Naive thymus-derived CD4-positive, alpha-beta T cell (primary cell): ENCODE measurements at regions not wholly inside any gene's neighbourhood (a gene's known extent, or its start where the extent isn't known, plus 50 kb on each side); places are given as distances from the start of the nearest gene placed in this dataset.

Experiments used
- ATAC-seq: fragments of 150-1000 bp; cut with Tn5 transposase; 2 replicates; pipeline ENCODE4 v1.10.0; 2021; ENCODE audit warnings: mild to moderate bottlenecking, moderate library complexity
- CTCF ChIA-PET: fragments of 350-600 bp; sonication (Branson Sonifier 250); formaldehyde crosslinking; loops from one replicate; lab custom pipeline; 2021; ENCODE audit warnings: antibody characterized with exemption; lab: Charles Lee
- POLR2A ChIA-PET: fragments of 350-600 bp; sonication (Branson Sonifier 250); formaldehyde crosslinking; loops from one replicate; lab custom pipeline; 2021; ENCODE audit warnings: antibody characterized with exemption, inconsistent platforms; lab: Charles Lee
- DNase-seq, 9 donors: peaks; one replicate each; pipeline versions ENCODE4 v3.0.0 to v3.0.0-alpha.2; 2020 to 2022; ENCODE audit warnings: mixed read lengths in 1 of 9
- H3K27ac ChIP-seq: one replicate; pipeline ENCODE4 v1.7.0; 2013; ENCODE audit warnings: mild to moderate bottlenecking, low read depth, low read length, moderate library complexity
- H3K27me3 ChIP-seq, 2 donors: one replicate each; pipeline ENCODE4 v1.7.0; 2013; ENCODE audit warnings: low read length in 2 of 2, mild to moderate bottlenecking in 2 of 2, moderate library complexity in 2 of 2; ENCODE audit not compliant: control insufficient read depth in 2 of 2, insufficient read depth in 2 of 2
- H3K36me3 ChIP-seq, 3 experiments: 1 replicate in 2 of 3; 2 replicates in 1 of 3; pipeline ENCODE4 v1.7.0; 2013; ENCODE audit warnings: low read length in 3 of 3, mild to moderate bottlenecking in 3 of 3, moderate library complexity in 1 of 3; ENCODE audit not compliant: insufficient read depth in 3 of 3, control insufficient read depth in 2 of 3
- H3K4me1 ChIP-seq, 2 donors: one replicate each; pipeline ENCODE4 v1.7.0; 2013; ENCODE audit warnings: low read length in 2 of 2, mild to moderate bottlenecking in 2 of 2, moderate library complexity in 1 of 2; ENCODE audit not compliant: control insufficient read depth in 2 of 2, insufficient read depth in 2 of 2
- H3K4me3 ChIP-seq: 2 replicates; pipeline ENCODE4 v1.7.0; 2013; ENCODE audit warnings: mild to moderate bottlenecking, low read length
- H3K9me3 ChIP-seq, 3 experiments: 1 replicate in 2 of 3; 2 replicates in 1 of 3; pipeline ENCODE4 v1.7.0; 2013; ENCODE audit warnings: low read length in 3 of 3; ENCODE audit not compliant: control insufficient read depth in 2 of 3
- H3K27ac Mint-ChIP-seq, 9 donors: one replicate each; pipeline ENCODE4 v1.8.0; 2020 to 2022; ENCODE audit warnings: mixed read lengths in 9 of 9, mild to moderate bottlenecking in 8 of 9, moderate library complexity in 5 of 9, inconsistent platforms in 2 of 9
- H3K27me3 Mint-ChIP-seq, 5 donors: one replicate each; pipeline ENCODE4 v1.8.0; 2021 to 2022; ENCODE audit warnings: mixed read lengths in 5 of 5, mild to moderate bottlenecking in 1 of 5
- H3K36me3 Mint-ChIP-seq, 5 donors: one replicate each; pipeline ENCODE4 v1.8.0; 2020 to 2022; ENCODE audit warnings: mixed read lengths in 5 of 5, mild to moderate bottlenecking in 3 of 5, inconsistent platforms in 1 of 5
- H3K4me1 Mint-ChIP-seq, 7 donors: one replicate each; pipeline ENCODE4 v1.8.0; 2020 to 2022; ENCODE audit warnings: mixed read lengths in 7 of 7, mild to moderate bottlenecking in 3 of 7, inconsistent platforms in 1 of 7
- H3K4me3 Mint-ChIP-seq, 10 donors: one replicate each; pipeline ENCODE4 v1.8.0; 2020 to 2022; ENCODE audit warnings: mild to moderate bottlenecking in 10 of 10, mixed read lengths in 10 of 10, moderate library complexity in 6 of 10, inconsistent platforms in 2 of 10
- H3K9me3 Mint-ChIP-seq, 11 donors: one replicate each; pipeline ENCODE4 v1.8.0; 2020 to 2022; ENCODE audit warnings: mixed read lengths in 11 of 11, mild to moderate bottlenecking in 4 of 11, inconsistent platforms in 1 of 11, moderate library complexity in 1 of 11
- intact Hi-C, 2 donors: fragments of 100-400 bp; cut with micrococcal nuclease; formaldehyde crosslinking; loops; one replicate each; pipeline ENCODE4 v1.15.1; 2023

- ATAC-seq (no peak), DNase-seq (no peak)
- Histone ChIP-seq H3K27ac (no peak overlapping the region), H3K9me3 (no peaks in the 10 kb centered on the region), H3K4me3 (no peak overlapping the region), H3K36me3 (no peaks in the 10 kb centered on the region), H3K27me3 (no peaks in the 10 kb centered on the region), H3K4me1 (no peaks in the 10 kb centered on the region)
- H3K4me1 Mint-ChIP-seq, result no peaks in the 10 kb centered on the region
- peaks cover 0 to 3% (median 0%) of the 10 kb centered on the region in 5 donors for H3K27me3 Mint-ChIP-seq
- no peaks in the 10 kb centered on the region for H3K36me3 Mint-ChIP-seq
- H3K4me3 Mint-ChIP-seq, result no peak overlapping the region
- intact Hi-C loops, result no loop called here
- POLR2A ChIA-PET, result no interaction called here
- no peak overlapping the region for H3K27ac Mint-ChIP-seq
- CTCF ChIA-PET, result no interaction called here
- H3K9me3 Mint-ChIP-seq, result peaks cover 0 to 10% (median 5%) of the 10 kb centered on the region in 11 donors
These were observed 601.3 kb downstream of the IQCM start for GRCh38 chr4:149214301-149214700.

GRCh38 chr4:149211876-149212275, 603.8 kb downstream of the IQCM start:
- Mint-ChIP-seq H3K4me1 (no peaks in the 10 kb centered on the region), H3K36me3 (no peaks in the 10 kb centered on the region), H3K4me3 (no peak overlapping the region), H3K9me3 (peaks cover 0 to 4% (median 0%) of the 10 kb centered on the region in 11 donors), H3K27me3 (peaks cover 0 to 3% (median 0%) of the 10 kb centered on the region in 5 donors), H3K27ac (no peak overlapping the region)
- no peak for ATAC-seq
- Histone ChIP-seq H3K27ac (no peak overlapping the region), H3K27me3 (no peaks in the 10 kb centered on the region), H3K4me1 (no peaks in the 10 kb centered on the region), H3K9me3 (no peaks in the 10 kb centered on the region), H3K36me3 (no peaks in the 10 kb centered on the region), H3K4me3 (no peak overlapping the region)
- CTCF ChIA-PET, result no interaction called here
- POLR2A ChIA-PET, result no interaction called here
- intact Hi-C loops, result no loop called here
- DNase-seq, result no peak

DNA sequence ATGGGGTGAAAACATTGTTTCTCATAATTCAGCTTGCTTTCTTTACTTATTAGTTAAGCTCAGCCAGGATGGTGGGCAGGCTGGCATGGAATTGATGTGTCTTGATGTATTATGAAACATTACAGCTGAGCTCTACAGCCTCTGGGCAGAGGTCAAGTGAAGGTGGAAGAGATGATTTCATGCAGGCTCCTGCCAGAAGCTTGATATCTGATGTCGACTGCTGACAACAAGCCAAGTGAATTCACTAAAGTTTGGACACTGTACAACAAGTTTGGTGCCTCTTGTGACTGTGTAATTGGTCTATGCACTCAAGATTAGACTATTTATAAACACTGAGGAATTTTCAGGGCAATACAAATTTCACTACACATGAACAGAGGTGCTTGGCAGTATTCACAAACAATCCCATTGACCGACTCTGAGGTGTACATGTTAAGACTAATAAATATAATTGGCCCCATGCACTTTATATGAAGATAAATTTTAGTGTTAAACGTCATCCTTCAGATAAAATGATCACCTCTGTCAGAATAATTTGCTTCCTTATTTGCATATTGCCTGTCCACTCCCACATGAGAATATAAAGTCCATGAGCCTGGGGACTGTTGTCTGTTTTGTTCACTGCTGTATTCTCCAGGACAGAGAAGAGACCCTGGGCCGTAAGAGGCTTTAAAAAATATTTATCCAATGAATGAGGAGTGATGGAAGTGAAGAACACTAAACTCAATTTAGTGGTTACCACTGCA, 612.2 kb downstream of the IQCM start:
- H3K36me3 Mint-ChIP-seq, result no peaks in the 10 kb centered on the region
- Histone ChIP-seq H3K27ac (no peak overlapping the region), H3K9me3 (no peaks in the 10 kb centered on the region), H3K4me3 (no peak overlapping the region), H3K27me3 (no peaks in the 10 kb centered on the region), H3K36me3 (no peaks in the 10 kb centered on the region), H3K4me1 (no peaks in the 10 kb centered on the region)
- H3K9me3 Mint-ChIP-seq, result peaks cover 0 to 4% (median 0%) of the 10 kb centered on the region in 11 donors
- H3K27ac Mint-ChIP-seq, result no peak overlapping the region
- peaks cover 0 to 4% (median 0%) of the 10 kb centered on the region in 5 donors for H3K27me3 Mint-ChIP-seq
- H3K4me1 Mint-ChIP-seq, result peaks cover 0 to 2% (median 0%) of the 10 kb centered on the region in 7 donors
- ChIA-PET POLR2A (no interaction called here), CTCF (no interaction called here)
- no peak overlapping the region for H3K4me3 Mint-ChIP-seq
- DNase-seq (no peak), ATAC-seq (no peak)
- intact Hi-C loops, result no loop called here

DNA sequence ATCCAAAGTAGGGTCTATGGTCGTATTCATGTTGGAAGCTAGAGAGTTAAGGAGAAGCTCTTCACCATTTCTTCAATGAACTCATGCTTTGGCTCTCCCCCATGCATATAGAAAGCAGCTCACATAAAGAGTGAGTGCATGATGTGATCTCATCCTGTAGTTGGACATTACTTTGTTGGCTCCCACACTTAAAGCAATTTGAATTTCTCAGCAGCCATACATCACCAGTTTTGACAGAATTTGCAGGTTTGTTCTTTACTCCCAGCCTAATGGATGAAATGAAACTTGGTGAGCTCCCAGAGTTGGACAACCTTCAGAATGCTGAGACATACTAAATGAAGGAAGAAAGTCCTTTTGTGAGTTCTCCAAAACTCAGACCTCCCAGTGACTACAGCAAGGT, 613.5 kb downstream of the IQCM start:
- Mint-ChIP-seq H3K4me1 (peaks cover 0 to 2% (median 0%) of the 10 kb centered on the region in 7 donors), H3K27me3 (peaks cover 0 to 4% (median 0%) of the 10 kb centered on the region in 5 donors), H3K4me3 (no peak overlapping the region), H3K9me3 (peaks cover 0 to 4% (median 0%) of the 10 kb centered on the region in 11 donors), H3K27ac (no peak overlapping the region), H3K36me3 (no peaks in the 10 kb centered on the region)
- Histone ChIP-seq H3K27ac (no peak overlapping the region), H3K9me3 (no peaks in the 10 kb centered on the region), H3K4me1 (no peaks in the 10 kb centered on the region), H3K36me3 (no peaks in the 10 kb centered on the region), H3K27me3 (no peaks in the 10 kb centered on the region), H3K4me3 (no peak overlapping the region)
- no peak for DNase-seq
- ChIA-PET POLR2A (no interaction called here), CTCF (no interaction called here)
- intact Hi-C loops, result no loop called here
- ATAC-seq, result no peak

DNA sequence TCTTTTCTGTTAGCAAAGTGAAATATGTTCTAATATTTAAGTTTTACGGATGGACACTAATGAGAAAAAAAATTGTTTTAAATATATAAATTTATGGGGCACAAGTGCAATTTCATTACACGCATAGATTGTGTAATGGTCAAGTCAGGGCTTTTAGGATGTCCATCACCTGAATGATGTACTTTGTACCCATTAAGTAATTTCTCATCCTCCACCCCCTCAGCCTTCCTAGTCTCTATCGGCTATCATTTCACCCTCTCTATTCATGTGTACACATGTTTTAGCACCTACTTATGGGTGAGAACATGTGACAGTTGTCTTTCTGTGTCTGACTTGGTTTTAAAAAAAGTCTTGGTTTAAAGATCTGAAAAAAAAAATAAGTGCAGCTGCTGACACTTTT, 616.0 kb downstream of the IQCM start:
- H3K4me1 ChIP-seq, result no peaks in the 10 kb centered on the region
- H3K4me3 ChIP-seq, result no peak overlapping the region
- no peaks in the 10 kb centered on the region for H3K9me3 ChIP-seq
- DNase-seq (no peak), ATAC-seq (no peak)
- intact Hi-C loops, result no loop called here
- Mint-ChIP-seq H3K4me1 (no peaks in the 10 kb centered on the region), H3K27me3 (peaks cover 0 to 4% (median 0%) of the 10 kb centered on the region in 5 donors), H3K9me3 (peaks cover 0 to 3% (median 0%) of the 10 kb centered on the region in 11 donors), H3K27ac (no peak overlapping the region), H3K36me3 (no peaks in the 10 kb centered on the region), H3K4me3 (no peak overlapping the region)
- no peak overlapping the region for H3K27ac ChIP-seq
- H3K36me3 ChIP-seq, result no peaks in the 10 kb centered on the region
- POLR2A ChIA-PET, result no interaction called here
- no peaks in the 10 kb centered on the region for H3K27me3 ChIP-seq
- CTCF ChIA-PET, result no interaction called here

DNA sequence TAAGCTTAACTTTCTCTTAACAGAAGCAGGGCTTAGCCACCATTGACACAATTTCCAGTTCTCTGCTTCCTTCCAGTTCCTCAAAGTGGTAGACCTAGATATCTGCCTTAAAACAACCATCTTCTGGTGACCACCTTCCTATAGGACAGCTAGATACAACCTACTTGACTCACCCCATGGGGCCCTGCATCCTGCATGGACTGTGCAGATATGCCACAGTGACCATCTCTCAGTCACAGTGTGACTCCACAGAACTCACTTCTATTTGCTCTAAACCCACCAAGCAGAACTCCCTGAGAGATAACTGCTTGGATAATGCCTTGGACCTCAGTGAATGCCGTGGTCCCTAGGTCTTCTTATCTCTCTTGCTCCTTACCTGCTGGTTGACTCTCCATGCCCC, 621.6 kb downstream of the IQCM start:
- H3K4me1 Mint-ChIP-seq, result no peaks in the 10 kb centered on the region
- no peak overlapping the region for H3K27ac Mint-ChIP-seq
- DNase-seq, result no peak
- Histone ChIP-seq H3K36me3 (no peaks in the 10 kb centered on the region), H3K27ac (no peak overlapping the region), H3K9me3 (no peaks in the 10 kb centered on the region), H3K4me3 (no peak overlapping the region), H3K4me1 (no peaks in the 10 kb centered on the region), H3K27me3 (no peaks in the 10 kb centered on the region)
- intact Hi-C loops, result no loop called here
- ChIA-PET POLR2A (no interaction called here), CTCF (no interaction called here)
- no peaks in the 10 kb centered on the region for H3K36me3 Mint-ChIP-seq
- peaks cover 0 to 1% (median 0%) of the 10 kb centered on the region in 11 donors for H3K9me3 Mint-ChIP-seq
- H3K4me3 Mint-ChIP-seq, result no peak overlapping the region
- no peak for ATAC-seq
- peaks cover 0 to 4% (median 0%) of the 10 kb centered on the region in 5 donors for H3K27me3 Mint-ChIP-seq

- Mint-ChIP-seq H3K9me3 (peaks cover 0 to 2% (median 0%) of the 10 kb centered on the region in 11 donors), H3K4me3 (no peak overlapping the region), H3K27ac (no peak overlapping the region), H3K27me3 (no peaks in the 10 kb centered on the region), H3K4me1 (no peaks in the 10 kb centered on the region), H3K36me3 (no peaks in the 10 kb centered on the region)
- no peak overlapping the region for H3K27ac ChIP-seq
- H3K4me3 ChIP-seq, result no peak overlapping the region
- POLR2A ChIA-PET, result no interaction called here
- DNase-seq, result no peak
- H3K9me3 ChIP-seq, result no peaks in the 10 kb centered on the region
- CTCF ChIA-PET, result no interaction called here
- no peak for ATAC-seq
- intact Hi-C loops, result no loop called here
- H3K4me1 ChIP-seq, result no peaks in the 10 kb centered on the region
- H3K36me3 ChIP-seq, result no peaks in the 10 kb centered on the region
- H3K27me3 ChIP-seq, result no peaks in the 10 kb centered on the region
These were observed 627.9 kb downstream of the IQCM start for GRCh38 chr4:149187726-149188125.
